HK-2 (cell line): ENCODE measurements at regions not wholly inside any gene's neighbourhood (a gene's known extent, or its start where the extent isn't known, plus 50 kb on each side); places are given as distances from the start of the nearest gene placed in this dataset.
"Not testable (repeated sequence)": the region's sequence is repeated elsewhere in the genome, so short reads cannot be mapped to it uniquely, and the experiment has no call there.

Source experiments
- DNase-seq: peaks from one replicate; pipeline ENCODE4 v3.0.0-alpha.2; 2018; ENCODE audit not compliant: unreplicated experiment

DNA sequence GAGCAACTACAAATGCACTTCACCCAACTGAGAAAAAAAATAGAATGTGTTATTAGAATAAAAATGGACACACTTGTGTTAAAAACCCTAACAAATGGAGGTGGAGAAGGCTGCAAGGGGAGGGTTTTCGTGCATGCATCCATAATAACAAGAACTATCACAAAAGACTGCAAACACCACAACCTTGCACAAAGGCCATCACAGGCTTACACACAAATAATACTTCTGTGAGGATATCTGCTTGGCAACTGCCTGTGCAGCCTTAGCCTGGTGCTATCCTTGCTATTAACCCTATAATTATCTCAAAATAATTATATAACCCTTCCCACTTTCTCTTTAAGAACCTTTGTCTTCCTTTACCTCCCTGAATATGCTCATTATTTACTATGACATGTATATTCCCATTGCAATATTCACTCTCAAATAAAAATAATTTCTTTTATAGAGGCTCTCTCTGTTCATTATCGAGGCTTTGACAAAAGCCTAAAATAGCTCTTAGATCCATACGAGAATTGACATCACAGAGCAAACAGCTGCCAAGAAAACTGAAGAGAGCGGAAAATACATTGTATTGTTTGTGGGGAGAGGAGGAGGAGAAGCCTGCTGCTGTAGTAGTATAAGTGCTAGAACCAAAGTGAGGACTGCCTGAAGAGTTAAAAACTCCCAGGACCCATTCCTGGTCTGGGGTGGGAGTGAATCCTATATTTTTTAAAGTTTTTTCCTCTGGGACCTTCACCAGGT lies 1768.7 kb downstream of the BRINP3 start:
- DNase-seq: no peak

GRCh38 chr1:188715566-188715965 lies 1762.1 kb downstream of the BRINP3 start:
- DNase-seq: no peak

DNA sequence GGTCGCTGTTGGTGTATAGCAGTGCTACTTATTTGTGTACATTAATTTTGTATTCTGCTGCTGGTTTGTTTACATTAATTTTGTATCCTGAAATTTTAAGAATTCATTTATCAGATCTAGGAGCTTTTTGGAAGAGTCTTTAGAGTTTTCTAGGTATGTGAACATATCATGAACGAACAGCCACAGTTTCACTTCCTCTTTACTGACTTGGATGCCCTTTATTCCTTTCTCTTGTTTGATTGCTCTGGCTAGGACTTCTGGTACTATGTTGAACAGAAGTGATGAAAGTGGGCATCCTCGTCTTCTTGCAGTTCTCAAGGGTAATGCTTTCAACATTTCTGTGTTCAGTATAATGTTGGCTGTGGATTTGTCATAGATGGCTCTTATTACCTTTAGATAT lies 1757.9 kb downstream of the BRINP3 start:
- no peak for DNase-seq

DNA sequence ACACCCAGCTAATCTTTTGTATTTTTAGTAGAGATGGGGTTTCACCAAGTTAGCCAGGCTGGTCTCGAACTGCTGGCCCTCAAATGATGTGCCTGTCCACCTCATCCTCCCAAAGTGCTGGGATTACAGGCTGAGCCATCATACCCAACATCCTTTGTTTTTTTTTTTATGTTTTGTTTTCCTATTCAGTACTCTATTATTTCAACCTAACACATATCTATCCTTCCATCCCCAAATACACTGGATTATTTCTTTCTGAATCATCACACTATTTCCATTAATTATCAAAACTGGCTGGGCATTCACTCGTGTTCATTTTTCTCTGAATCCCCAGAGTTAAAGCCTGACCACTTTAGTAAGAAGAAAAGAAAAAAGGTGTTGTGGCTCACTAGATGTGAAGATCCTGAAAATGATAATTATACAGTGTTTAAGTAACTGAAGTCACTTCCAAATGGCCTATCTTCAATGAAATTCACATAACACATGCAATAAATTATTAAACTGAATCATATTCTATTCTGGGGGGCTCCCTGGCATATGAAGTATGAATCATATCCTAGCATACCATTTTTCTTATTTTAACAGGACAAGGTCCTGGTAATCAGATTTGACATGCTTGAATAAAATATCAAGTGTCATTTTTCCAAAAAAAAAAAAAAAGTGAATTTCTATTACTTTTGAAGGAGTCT lies 1754.2 kb downstream of the BRINP3 start:
- no peak for DNase-seq

DNA sequence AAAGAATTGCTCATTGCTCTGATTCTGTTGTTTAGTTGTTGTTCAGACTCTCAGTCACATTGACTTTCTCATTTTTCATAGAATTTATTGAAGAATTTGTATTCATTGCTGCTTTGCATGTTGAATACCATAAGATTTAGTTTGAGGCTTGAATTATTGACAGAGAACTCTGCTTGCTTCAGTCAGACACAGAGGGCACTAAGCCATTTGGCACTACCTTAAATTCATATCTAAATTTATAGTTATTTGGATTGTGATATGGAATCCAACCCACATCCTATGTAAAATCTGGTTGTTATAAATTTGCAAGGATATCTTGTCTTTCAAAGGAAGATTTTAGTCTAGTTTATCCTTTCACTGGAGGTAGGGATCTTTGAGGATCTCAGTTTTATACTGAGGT lies 1748.6 kb downstream of the BRINP3 start:
- no peak for DNase-seq

DNA sequence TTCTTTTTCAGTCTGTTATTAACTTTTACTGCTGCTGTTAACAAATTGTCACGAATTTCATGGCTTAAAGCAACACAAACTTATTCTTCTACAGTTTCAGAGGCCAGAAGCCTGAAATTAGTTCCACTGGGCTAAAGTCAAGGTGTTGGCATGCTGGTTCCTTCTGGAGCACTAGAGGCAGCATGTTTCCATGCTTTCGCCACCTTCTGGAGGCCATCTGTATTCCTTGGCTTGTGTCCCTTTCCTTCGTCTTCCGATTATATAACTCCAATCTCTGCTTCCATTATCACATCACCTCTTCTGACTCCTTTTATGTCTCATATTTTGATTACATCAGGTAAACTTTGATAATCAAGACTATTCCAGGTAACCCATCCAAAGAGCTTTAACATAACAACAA lies 1742.1 kb downstream of the BRINP3 start:
- no peak for DNase-seq

DNA sequence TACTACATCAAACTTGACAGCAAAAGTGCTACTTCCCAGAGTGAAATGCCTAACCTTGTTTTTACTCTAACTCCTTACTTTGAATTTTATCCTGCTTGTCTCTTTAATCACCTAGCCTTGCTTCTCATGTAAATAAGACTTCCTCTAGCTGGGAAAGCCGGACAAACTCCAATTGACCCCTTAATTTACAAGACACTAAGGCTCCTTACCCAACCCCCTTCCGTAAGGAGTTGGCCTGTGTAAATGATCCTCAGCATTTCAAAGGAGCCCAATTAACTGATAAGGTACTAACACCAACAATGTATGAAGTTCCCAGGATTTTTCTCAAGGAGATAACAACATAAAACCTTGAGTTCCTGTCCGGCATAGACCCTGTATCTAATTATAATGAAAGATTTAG lies 1728.4 kb downstream of the BRINP3 start:
- not testable (repeated sequence) for DNase-seq

GRCh38 chr1:188752027-188752426 lies 1725.6 kb downstream of the BRINP3 start:
- not testable (repeated sequence) for DNase-seq

GRCh38 chr1:188757747-188758146 lies 1719.9 kb downstream of the BRINP3 start:
- not testable (repeated sequence) for DNase-seq

- DNase-seq: no peak
Observed at GRCh38 chr1:188761226-188761625, 1716.4 kb downstream of the BRINP3 start.

DNA sequence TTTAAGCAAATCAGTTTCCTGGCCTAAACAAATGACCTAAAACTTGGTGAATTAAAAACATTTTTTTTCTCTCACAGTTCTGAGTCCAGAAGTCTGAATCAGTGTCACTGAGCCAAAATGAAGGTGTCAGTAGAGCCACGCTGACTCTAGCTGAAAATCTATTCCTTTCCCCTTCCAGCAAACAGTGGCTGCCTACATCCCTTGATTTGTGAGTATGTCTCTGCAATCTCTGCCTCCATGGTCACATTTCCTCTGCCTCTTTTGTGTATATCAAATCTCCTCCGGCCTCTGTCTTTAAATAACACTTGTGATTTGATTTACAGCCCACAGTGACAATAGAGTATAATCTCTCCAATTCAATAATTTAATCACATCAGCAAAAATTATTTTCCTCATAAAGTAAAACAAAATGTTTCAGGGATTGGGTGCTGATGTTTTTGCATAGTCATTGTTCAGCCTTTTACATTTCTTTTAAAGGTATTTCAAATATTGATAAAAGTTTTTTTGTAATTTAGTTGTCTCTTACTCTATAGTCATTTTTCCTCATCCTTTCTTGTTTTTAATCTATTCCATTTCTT lies 1715.4 kb downstream of the BRINP3 start:
- DNase-seq: no peak

DNA sequence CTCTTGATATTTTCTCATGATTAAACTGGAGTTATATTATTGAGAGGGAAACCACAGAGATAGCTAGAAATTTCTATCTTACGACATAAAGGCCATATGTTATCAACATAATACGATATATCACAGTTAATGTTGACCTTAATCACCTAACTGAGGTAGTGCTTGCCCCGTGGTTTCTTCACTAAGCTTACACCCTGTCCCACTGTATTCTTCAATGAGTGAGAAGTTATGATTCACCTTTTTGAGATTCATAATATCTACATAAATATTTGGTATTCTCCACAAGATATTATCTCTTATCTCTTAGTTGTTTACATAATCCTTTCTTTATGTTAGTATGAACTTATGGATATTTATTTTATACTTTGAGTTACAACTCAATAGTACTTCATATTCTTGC lies 1714.1 kb downstream of the BRINP3 start:
- DNase-seq: no peak

DNA sequence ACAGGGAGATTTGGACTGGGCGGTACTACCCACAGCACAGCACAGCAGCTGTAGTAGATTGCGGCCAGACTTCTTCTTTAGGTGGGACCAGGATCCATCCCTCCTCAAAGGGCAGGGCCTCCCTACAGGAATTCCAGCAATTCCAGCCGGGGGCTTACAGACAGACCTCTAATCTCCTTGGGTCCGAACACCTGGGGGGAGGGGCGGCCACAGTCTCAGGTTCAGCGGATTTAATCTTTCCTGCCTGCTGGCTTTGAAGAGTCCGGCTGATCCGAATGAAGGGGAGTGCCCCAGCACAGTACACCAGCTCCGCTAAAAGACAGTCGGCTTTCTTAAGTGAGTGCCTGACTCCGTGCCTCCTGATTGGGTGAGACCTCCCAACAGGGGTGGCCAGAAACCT lies 1708.5 kb downstream of the BRINP3 start:
- DNase-seq: no peak

GRCh38 chr1:188769936-188770335 lies 1707.7 kb downstream of the BRINP3 start:
- DNase-seq: no peak

DNA sequence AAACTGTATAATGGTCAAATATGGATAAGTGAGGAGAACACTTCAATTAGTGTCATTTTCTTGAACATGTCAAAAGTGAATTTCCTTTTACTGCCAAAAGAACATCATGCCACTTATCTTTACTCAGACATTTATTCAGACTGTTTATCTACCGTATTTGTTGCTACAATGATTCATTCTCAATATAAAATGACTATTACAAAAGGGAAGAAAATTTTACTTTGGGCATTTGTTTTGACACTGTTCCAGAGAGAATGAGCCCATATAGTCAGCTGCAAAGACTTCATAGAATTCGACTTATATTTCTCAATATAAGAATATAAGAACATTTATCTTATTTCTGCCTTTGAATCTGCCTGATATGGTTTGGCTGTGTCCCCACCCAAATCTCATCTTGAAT lies 1699.1 kb downstream of the BRINP3 start:
- no peak for DNase-seq

GRCh38 chr1:188782220-188782841 lies 1695.3 kb downstream of the BRINP3 start:
- DNase-seq: peak; percentile 39

- no peak for DNase-seq
Observed at GRCh38 chr1:188794969-188795368, 1682.7 kb downstream of the BRINP3 start.

GRCh38 chr1:188812153-188812552 lies 1665.5 kb downstream of the BRINP3 start:
- DNase-seq: not testable (repeated sequence)

- DNase-seq: not testable (repeated sequence)
Observed at GRCh38 chr1:188812836-188813573, 1664.7 kb downstream of the BRINP3 start.

- DNase-seq: no peak
Observed at GRCh38 chr1:188817814-188818213, 1659.8 kb downstream of the BRINP3 start.

- DNase-seq: no peak
Observed at GRCh38 chr1:188822248-188822647, 1655.4 kb downstream of the BRINP3 start.

GRCh38 chr1:188825471-188825870 lies 1652.2 kb downstream of the BRINP3 start:
- DNase-seq: no peak
